ENCODE measurements at regions not wholly inside any gene's neighbourhood (a gene's known extent, or its start where the extent isn't known, plus 50 kb on each side); places are given as distances from the start of the nearest gene placed in this dataset.

DNA sequence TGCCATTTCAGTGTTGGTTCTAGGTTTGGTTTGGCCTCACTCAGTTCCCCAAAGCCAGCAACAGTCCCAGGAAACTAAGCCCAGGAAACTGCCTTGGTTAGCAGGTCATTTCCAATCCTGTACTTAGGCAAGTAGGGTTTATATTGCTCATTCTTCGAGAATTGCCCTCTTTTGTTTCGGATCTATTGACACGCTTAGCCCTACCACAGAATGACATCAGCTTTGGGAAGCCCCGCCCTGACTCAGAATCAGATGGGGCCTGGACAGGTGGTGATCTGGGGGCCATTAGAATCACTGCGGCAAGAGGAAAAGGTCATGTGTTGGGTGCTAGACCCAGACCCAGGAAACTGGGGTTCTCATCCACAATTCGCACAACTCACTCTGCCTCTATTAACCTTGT lies 578.2 kb downstream of the QKI start:
- TF ChIP-seq, protein P1, sequence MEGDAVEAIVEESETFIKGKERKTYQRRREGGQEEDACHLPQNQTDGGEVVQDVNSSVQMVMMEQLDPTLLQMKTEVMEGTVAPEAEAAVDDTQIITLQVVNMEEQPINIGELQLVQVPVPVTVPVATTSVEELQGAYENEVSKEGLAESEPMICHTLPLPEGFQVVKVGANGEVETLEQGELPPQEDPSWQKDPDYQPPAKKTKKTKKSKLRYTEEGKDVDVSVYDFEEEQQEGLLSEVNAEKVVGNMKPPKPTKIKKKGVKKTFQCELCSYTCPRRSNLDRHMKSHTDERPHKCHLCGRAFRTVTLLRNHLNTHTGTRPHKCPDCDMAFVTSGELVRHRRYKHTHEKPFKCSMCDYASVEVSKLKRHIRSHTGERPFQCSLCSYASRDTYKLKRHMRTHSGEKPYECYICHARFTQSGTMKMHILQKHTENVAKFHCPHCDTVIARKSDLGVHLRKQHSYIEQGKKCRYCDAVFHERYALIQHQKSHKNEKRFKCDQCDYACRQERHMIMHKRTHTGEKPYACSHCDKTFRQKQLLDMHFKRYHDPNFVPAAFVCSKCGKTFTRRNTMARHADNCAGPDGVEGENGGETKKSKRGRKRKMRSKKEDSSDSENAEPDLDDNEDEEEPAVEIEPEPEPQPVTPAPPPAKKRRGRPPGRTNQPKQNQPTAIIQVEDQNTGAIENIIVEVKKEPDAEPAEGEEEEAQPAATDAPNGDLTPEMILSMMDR (IDR thresholded peaks at IDR 0.05) = no peak
- no peak for TF ChIP-seq POLR2AphosphoS5 (IDR thresholded peaks at IDR 0.05)
